Activated CD4-positive, alpha-beta T cell treated with anti-CD3 and anti-CD28 coated beads, Interleukin-2, Interleukin-4, amounts not matched to agents 100 ng/mL and 50 ng/mL, durations not matched to agents 16 hours and 8 hours (primary cell): ENCODE measurements at regions not wholly inside any gene's neighbourhood (a gene's known extent, or its start where the extent isn't known, plus 50 kb on each side); places are given as distances from the start of the nearest gene placed in this dataset.

Experiments used
- DNase-seq: peaks from one replicate; pipeline ENCODE4 v3.0.0-alpha.2; 2020; ENCODE audit warnings: low spot score

DNA sequence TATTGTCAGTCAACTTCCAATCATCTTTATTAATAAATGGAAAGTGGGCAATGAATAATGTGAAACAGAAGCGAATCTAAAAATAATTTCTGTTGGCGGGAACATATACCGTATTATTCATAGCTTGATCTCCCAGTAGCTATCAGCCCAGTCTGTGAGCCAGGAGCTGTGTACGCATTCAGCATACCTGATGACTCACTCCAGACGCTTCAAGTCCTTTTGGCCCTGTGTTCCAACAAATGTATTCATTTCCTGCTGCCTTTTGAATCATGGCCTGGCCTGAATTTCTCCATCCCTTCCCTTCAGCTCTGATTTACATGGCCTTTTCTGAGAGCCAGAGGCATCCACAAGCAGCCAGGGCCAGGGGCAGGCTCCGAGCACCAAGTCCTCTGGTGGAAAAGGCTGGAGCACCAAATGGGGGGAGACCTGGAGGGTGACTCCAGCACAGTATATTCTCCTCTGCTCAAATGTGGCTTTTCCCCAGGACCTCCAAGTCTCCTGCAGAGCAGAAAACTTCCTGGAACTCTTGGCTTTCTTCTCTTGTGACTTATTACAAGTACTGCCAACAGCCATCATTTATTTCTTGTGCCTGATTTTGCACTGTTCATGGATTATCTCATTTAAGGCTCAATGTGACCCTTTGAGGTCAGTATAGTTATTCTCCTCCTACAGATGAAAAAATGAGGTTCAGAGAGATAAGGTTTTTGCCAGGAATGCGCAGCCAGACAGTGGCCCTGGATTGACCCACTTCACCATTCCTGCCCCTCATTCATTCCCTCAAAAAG, 108.7 kb downstream of the EN1 start:
- DNase-seq = no peak

DNA sequence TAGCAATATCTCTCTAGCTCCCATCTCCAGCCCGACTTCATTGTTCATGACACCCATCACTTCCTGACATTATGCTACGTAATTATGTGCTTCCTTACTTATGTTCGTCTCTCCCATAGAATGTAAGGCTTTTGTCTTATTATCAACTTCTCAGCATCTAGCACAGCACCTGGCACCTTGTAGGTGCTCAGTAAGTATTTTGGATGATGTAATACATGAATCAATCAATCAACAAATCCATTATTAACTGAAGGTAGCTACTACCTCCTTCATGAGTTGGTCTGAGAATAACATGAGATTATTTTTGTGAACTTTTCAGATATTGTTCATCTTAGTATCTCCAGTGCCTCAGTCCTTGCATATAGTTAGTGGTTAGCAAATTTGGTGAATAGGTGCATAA, 109.3 kb downstream of the EN1 start:
- no peak for DNase-seq

DNA sequence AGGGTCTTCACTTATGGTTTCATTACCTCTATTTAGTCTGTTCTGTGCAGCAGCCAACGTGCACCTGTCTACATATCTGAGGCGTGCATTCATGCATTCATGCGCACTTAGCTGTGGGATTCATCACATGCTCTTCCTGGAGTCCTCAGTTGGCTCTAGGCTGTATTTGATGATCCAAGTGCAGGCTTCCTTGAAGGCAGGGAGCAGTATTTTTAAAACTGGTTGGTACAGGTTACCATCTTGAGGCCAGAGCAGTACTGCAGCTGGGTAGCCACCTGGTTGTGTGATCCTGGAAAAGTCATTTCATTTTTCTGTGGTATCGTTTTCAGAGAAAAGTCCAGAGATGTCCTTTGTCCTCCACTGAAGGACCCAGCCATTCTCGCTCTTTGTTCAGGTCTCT, 109.8 kb downstream of the EN1 start:
- no peak for DNase-seq

DNA sequence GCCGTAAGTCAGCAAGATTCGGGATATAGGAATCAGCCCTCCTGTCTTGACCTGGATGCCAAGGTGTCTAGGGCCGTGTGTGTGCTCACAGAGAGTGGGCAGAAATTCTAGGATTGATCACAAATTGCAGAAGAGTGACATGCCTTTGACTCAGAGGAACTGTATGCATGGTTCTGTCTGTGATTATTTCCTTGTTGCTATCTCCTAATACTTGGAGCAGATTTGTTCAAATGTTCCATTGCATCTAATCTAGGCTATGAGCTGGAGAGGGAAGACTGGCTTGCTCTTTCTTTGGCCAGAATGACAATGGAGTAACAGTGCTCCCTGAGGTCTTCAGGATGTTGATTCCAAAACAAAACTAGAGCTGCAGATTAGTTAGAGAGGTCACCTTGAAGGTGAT, 115.0 kb downstream of the EN1 start:
- DNase-seq = no peak

DNA sequence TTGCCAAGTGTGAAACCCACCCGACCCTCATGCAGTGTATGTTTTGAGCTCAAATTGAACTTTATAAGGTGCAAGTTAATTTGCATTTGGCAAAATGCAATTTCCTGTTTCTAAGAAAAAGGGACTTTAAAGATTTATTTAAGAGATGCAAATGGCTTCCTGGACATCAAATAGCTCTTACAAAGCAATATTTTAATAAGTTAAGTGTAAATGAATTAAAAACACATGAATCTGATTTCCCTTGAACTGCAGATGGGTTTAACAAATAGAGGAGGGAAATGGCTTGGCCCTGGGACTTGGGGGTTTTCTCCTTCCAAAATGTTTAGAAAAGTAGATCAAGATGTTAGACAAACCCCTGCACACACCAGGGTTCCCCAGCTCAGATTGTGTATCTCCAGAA, 116.0 kb downstream of the EN1 start:
- no peak for DNase-seq

DNA sequence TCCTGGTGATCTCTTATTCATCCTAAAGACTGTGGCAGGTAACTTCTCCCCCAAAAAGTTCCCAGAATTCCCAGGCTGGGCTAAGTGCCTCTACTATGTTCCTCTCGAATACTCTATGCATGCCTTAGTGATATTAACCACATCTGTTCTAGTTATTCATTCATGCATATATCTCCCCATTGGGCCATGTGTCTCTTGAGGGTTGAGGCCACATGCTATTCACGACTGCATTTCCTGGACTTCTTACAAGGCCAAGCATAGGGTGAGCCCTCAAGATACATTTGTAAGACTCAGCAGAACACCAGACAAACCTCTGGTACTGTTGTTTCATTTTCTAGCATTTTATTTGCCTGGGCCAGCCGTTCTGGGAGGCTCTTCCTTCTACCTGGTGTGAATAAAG, 117.0 kb downstream of the EN1 start:
- no peak for DNase-seq

DNA sequence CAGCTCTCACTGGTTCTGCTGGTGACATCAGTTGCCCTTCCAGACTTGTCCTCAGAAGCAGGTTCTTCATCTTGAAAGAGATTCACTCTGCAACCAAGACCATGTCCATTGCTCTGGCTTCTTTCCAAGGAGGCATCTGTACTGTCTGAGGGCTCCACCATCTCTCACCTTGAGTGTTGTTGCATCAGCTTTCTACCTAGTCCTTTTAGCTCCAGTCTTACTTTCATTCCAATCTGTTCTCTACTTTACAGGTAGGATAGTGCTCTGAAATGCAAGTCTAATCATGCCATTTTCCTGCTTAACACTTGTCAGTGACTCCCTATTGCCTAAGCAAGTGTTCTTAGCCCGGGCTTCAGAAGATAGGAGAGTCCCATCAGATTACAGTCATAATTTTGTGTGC, 117.7 kb downstream of the EN1 start:
- DNase-seq = no peak

DNA sequence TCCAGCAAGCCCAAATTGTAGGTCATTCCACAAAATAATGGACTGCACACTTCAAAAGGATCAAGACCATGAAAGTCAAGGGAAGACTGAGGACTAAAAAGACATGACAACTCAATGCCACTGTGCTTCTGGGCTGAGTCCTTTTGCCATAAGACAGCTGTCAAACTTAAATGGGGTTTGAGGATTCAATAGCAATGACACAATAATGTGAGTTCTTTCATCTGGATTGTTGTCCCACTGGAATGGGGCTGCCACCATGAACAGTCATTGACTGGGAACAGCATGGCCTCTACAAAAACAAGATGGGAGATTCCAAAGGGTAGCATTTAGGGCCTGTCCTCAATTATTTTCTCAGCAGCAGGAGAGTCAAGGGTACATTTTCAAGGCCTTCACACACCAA, 118.5 kb downstream of the EN1 start:
- DNase-seq = no peak

DNA sequence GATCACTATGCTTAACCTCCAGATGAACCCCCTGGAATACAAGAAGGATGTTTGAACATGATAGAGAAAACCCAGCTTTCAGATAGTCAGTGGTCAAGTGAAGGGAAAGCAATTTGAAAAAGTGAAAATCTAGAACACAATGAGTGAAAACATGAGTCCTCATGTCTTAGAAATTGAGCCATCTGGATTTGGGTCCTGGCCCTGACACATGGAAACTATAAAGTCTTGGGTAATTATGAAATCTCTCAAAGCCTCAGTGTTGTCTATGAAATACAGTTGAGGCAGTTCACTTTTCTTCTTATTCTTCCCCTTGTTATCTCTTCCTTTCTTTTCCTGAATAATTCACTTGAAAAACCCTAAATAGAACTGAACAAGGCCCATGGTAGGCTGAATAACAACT, 120.6 kb downstream of the EN1 start:
- no peak for DNase-seq

DNA sequence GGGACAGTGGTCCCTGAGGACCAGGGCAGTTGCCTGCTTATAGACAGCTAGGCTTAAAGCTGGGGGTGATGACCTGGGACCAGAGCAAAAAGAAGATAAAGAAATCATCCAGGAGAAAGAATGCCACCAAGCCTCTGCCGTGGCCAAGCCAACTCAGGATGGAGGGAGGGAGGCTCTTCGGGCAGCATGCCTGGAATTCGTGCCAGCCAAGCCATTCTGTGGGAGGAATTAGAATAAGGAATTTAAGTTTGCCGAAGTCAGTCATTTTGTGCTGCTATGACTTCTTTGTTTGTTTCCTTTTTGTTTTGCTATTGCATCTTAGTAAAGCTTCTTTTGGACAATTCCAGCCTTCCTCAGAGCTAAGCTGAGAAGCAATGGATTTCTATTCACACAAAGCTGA, 124.1 kb downstream of the EN1 start:
- DNase-seq = no peak

DNA sequence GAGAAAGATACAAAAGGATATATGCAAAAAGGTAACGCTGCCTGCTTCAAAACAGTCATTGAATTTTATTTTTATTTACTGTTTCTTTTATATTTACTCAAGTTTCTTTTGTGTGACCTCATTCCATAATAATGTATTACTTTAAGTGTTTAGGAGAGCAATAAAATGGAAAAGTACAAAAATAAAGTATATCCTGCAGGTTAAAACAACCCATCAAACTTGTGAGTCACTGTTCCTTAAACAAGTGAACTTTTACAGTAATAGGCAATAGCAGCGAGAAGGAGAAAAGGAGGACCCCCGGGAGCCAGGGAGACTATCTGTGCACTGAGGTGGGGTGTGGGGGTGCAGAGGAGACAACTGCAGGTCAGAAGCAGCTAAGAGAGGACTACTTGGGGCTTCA, 124.5 kb downstream of the EN1 start:
- no peak for DNase-seq

DNA sequence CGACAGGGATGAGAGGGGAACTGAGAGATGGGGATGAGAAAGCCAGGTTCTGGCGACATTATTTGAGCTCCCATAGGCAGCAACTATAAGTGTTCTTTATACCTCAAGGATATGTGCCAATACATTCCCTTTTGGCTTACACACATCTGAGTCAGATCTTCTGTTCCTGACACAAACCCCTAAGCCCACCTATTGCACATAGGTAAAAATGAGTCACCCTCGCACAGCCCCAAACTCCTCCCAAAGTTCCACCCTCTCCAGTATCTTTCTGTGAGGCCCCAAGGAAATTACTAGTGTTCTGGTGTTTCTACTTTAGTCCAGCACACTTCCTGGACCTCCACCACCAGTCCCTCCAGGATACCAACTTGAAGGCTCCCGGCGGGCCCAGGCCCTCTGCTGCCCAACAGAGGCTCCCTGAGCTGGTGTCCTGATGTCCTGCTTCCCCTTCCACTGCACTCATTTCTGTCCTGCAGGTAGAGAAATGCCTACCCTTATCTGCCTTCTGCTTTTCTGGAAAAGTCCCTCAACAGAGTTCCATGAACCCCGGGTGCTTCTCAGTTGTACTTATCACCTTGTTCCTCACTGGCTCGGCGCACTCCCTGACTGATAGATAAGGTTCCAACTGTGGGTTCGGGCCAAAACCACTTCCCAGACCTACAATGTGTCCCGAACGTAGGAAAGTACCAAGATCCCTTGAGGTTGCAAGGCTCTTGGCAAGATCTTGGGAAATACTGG, 125.5 kb downstream of the EN1 start:
- no peak for DNase-seq

DNA sequence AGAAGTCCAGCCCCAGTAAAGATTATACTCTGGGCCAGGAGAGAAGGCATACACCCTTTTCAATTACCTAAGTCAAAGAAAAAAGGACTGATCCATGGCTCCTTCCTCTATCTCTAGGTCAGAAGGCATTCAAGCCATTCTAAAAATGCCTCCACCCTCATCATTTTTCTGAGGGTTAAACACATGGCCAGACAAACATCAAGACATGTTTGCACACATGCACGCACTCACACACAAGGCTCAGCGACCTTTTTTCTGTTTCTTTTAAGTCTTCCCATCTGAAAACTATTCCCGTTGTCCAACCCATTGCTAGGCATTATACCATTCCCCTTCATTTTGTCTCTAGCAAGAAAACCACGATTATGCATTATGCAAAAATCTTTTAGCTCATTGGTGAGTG, 126.6 kb downstream of the EN1 start:
- no peak for DNase-seq

DNA sequence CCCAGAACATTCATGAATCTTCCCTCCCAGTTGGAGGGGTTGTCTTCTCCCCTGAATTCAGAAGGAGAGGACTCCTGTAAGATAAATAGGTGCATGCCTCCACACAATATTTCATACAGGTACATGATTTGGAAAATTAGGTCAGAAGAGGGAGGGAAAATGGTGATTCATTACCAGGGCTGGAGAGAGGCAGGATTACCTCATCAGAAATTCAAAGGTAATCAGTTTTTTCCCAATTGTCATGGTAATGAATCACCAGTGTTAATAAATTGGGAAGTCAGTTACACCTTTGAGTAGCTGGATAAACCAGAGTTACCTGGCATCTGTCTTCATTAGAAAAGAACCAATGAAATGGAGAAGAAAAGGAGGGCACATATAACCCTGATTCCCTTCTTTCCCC, 128.5 kb downstream of the EN1 start:
- no peak for DNase-seq

DNA sequence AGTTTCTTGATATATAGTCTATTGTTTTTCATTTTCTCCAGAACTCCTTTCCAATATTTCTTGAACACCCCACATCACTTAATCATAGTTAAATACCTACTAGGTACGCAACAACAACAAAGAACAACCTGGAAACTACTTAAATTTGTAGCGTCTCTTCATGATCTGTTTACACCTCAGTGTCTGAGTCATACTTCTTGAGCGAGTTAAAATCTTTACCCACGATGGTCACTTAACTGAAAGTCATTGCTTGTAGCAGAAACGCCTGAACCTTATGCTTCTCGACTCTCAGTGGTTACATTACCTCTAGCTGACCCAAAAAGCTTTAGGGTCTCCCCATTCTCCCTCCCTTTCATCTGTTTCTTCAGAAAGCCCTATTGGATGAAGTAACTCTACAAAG, 131.3 kb downstream of the EN1 start:
- DNase-seq = no peak

DNA sequence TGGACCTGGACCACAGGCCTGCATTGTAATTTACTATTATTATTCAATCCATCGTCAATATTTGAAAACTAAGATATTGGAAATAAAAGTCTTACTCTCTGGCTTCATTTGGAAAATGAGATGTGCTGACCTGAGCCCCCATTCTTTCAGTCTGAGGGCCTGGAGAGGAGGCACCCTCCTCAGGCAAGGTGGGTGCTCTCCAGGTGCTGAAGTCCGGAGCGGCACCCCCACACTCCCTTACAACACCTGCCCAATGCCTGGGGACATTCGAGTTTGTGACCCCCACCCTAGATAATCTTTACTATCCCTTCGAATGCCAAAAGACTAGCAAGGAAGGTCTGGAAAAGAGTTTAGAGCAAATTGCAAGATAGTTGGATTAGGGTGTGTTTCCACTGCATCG, 133.3 kb downstream of the EN1 start:
- no peak for DNase-seq

DNA sequence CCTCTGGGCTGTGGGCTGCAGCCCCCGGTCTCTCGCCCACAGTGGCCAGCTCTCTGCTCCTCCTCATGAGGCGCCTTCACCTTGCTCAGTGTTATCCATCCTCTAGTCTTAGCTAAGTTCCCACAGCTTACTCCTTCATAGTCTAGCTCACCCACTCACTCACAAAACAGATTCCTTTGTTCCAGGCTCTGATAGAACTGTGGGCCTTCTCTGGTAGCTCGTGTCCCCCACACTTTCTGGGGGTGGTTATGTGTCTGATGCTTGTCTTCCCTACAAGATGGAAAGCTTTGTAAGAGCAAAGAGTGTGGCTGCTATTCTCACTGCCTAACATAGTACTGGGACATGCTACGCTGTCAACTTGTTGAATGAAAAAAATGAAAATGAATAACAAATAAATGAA, 135.8 kb downstream of the EN1 start:
- no peak for DNase-seq

DNA sequence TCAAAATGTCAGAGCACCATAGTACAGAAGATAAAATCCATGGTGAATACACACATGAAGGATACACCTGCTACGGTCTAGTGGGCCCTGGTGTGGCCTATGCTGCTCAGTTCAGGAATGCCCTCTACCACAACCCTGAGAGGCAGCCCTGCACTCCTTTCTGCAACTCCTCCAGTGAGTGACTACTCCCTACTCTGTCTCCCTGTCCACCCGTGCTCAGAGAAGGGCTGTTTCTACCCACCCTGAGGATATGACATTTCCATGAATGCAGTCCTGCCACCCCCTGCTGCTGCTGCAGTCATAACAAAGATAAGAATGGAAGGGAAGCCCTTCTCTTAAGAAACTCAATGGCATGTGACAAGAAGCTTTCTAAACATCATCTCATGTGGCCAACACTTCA, 137.0 kb downstream of the EN1 start:
- DNase-seq = no peak

DNA sequence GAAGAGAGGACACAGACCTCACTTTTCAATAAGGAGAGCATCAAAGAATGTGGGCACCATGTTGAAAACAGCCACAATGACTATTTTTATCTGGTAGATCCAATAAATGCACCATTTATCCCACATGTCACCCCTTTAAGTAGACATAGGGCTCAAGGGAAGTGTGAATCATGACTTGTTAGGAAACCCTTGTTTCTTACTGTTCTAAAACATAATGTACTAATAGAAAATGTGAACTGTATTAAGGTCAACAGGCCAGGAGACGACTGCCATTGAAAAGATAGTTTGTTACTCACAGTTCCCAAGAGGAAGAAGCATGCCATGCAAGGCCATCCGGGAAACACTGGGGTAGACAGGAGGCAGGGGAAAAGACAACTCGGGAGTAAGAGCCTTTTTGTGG, 137.7 kb downstream of the EN1 start:
- DNase-seq = no peak

DNA sequence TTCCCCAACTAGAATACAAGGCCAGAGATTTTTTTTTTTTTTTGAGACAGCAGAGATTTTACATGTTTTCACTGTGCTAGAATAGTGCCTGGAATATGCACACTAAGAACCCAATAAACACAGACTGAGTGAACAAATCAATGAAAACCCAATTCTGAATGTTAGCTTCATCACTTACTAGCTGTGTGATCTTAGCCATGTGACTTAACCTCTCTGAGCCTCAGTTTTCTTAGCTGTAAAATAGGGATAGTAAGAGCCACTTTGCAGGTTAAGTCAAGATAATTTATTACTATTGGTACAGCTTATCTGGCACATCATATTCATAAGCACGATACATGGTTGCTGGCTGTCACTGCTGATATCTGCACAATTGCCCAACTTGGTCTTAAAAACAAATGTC, 140.6 kb downstream of the EN1 start:
- no peak for DNase-seq

DNA sequence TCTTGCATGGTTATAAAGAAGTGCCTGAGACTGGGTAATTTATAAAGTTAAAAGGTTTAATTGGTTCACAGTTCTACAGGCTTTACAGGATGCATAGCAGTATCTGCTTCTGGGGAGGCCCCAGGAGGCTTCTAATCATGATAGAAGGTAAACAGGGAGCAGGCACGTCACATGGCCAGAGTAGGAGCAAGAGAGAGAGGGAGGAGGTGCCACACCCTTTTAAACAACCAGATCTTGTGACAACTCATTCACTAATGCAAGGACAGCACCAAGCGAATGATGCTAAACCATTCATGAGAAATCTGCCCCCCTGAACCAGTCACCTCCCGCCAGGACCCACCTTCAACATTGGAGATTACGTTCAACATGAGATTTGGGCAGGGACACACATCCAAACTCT, 141.1 kb downstream of the EN1 start:
- no peak for DNase-seq

DNA sequence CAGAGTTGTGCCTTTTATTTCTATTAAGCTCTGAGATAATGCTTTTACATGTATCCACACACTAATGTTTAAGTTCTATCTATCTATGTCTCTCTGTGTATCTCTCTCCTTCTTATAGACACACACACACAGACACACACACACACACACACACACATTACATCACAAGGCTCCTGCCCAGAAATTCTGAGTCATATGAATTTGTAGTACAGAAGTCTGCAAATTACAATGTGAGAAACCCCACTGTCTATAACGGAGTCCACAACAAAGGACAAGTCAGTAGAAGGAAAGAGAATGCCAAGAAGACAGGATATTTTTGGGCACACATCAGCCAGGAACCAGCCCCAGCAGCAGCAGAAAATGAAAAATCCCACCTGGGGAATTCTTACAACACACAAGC, 142.4 kb downstream of the EN1 start:
- DNase-seq = no peak

DNA sequence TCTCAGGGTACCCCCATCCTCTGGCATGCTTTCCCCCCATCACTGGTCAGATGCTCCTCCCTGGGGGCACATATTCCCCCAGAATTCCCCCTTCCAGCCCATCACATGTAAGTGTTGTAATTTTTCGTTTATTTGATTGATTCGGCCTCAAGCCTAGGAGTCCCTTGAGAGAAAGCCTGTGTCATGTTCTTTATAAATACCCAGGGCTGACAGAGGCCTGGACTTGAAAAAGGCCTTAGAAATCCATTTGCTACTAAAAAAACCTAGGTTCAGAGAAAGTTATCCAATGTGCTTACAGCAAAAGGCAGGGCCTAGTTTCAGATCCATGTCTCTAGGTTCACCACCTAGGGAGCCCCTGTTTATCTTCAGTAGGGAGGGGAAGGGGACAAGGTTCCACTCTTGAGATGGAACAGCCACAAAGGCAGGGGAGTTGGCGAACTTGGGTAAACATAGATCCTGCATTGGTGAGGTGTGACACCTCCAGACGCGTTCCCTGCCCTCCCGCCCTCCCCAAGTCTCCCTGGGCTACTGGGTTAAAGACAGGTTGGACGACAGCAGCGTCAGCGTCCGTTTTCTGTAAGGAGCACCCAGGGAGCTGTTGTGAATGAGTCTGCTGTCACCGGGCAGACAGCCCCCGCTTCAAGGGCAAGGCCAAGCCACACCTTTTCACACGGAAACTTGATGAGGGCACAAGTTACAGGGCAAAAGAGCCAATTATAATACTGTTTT, 147.8 kb downstream of the EN1 start:
- no peak for DNase-seq
